D341Med (cell line): ENCODE measurements at regions not wholly inside any gene's neighbourhood (a gene's known extent, or its start where the extent isn't known, plus 50 kb on each side); places are given as distances from the start of the nearest gene placed in this dataset.
"Not testable (repeated sequence)": the region's sequence is repeated elsewhere in the genome, so short reads cannot be mapped to it uniquely, and the experiment has no call there.

Experiments used
- DNase-seq: peaks from one replicate; pipeline ENCODE4 v3.0.0; 2012; ENCODE audit warnings: low spot score

GRCh38 chr15:99485153-99485961, 80.4 kb upstream of the MEF2A start:
- no peak for DNase-seq

GRCh38 chr15:99485992-99486370, 79.8 kb upstream of the MEF2A start:
- DNase-seq: no peak

- DNase-seq: peak; percentile 69
These were observed 79.1 kb upstream of the MEF2A start for GRCh38 chr15:99486371-99487336.

GRCh38 chr15:99487337-99487730, 78.5 kb upstream of the MEF2A start:
- DNase-seq: no peak

- no peak for DNase-seq
These were observed 73.5 kb upstream of the MEF2A start for GRCh38 chr15:99492275-99492674.

GRCh38 chr15:99492716-99493115, 73.1 kb upstream of the MEF2A start:
- no peak for DNase-seq

- no peak for DNase-seq
These were observed 72.3 kb upstream of the MEF2A start for GRCh38 chr15:99493461-99493860.

GRCh38 chr15:99494536-99495233, 71.1 kb upstream of the MEF2A start:
- DNase-seq: not testable (repeated sequence)

GRCh38 chr15:99495430-99496301, 70.1 kb upstream of the MEF2A start:
- no peak for DNase-seq

GRCh38 chr15:99496302-99496629, 69.5 kb upstream of the MEF2A start:
- no peak for DNase-seq

- DNase-seq: no peak
These were observed 63.6 kb upstream of the MEF2A start for GRCh38 chr15:99502182-99502581.

- DNase-seq: no peak
These were observed 63.1 kb upstream of the MEF2A start for GRCh38 chr15:99502661-99503060.

GRCh38 chr15:99503411-99503810, 62.4 kb upstream of the MEF2A start:
- DNase-seq: no peak

- DNase-seq: no peak
These were observed 61.5 kb upstream of the MEF2A start for GRCh38 chr15:99504071-99504822.

GRCh38 chr15:99504823-99505551, 60.8 kb upstream of the MEF2A start:
- DNase-seq: no peak

- no peak for DNase-seq
These were observed 59.4 kb upstream of the MEF2A start for GRCh38 chr15:99506399-99506798.

- DNase-seq: no peak
These were observed 58.7 kb upstream of the MEF2A start for GRCh38 chr15:99507016-99507503.

GRCh38 chr15:99507504-99508310, 58.1 kb upstream of the MEF2A start:
- peak; percentile 64 for DNase-seq

GRCh38 chr15:99508311-99508645, 57.5 kb upstream of the MEF2A start:
- no peak for DNase-seq
